IMR-90 (cell line): ENCODE measurements at regions not wholly inside any gene's neighbourhood (a gene's known extent, or its start where the extent isn't known, plus 50 kb on each side); places are given as distances from the start of the nearest gene placed in this dataset.

Experiments used
- ATAC-seq: fragments of 200-7000 bp; cut with Tn5 transposase; 2 replicates; pipeline ENCODE4 v1.9.1; 2020; ENCODE audit warnings: low read depth, mild to moderate bottlenecking, moderate library complexity
- BruUV-seq: library from RNA; stranded (reverse); fragments of 400-500 nt; replicated peaks from 2 replicates; lab custom pipeline; 2021; lab: Mats Ljungman, UMichigan
- CTCF ChIA-PET: fragments of 300-600 bp; formaldehyde crosslinking; extraction: SDS; loops from one replicate; lab custom pipeline; 2021; ENCODE audit warnings: antibody characterized with exemption; lab: Yijun Ruan, JAX
- POLR2A ChIA-PET: fragments of 300-600 bp; sonication (Branson Sonifier 250); formaldehyde crosslinking; loops from one replicate; lab custom pipeline; 2022; ENCODE audit warnings: antibody characterized with exemption; ENCODE audit not compliant: unreplicated experiment; lab: Charles Lee
- DNase-seq: peaks from one replicate; pipeline ENCODE4 v3.0.0; 2013
- H2AFZ ChIP-seq: replicated peaks from 2 replicates; pipeline ENCODE3; 2013; ENCODE audit warnings: low read length, mild to moderate bottlenecking; ENCODE audit not compliant: poor library complexity
- H2AK5ac ChIP-seq: 2 replicates; pipeline ENCODE4 v1.6.1; 2013; ENCODE audit warnings: low read depth, low read length, inconsistent platforms
- H2AK9ac ChIP-seq: replicated peaks from 2 replicates; pipeline ENCODE3; 2013; ENCODE audit warnings: mild to moderate bottlenecking, low read depth, low read length, moderate library complexity; ENCODE audit not compliant: poor library complexity
- H2BK120ac ChIP-seq: 2 replicates; pipeline ENCODE4 v1.6.1; 2013; ENCODE audit warnings: low read depth, low read length, inconsistent platforms
- H2BK15ac ChIP-seq: 3 replicates; pipeline ENCODE4 v1.6.1; 2013; ENCODE audit warnings: low read depth, low read length, inconsistent platforms
- H2BK20ac ChIP-seq: 2 replicates; pipeline ENCODE4 v1.6.1; 2013; ENCODE audit warnings: low read depth, mild to moderate bottlenecking, inconsistent platforms, low read length, moderate library complexity
- H2BK5ac ChIP-seq: 2 replicates; pipeline ENCODE4 v1.6.1; 2013; ENCODE audit warnings: mild to moderate bottlenecking, low read depth, low read length, inconsistent platforms; ENCODE audit not compliant: poor library complexity, severe bottlenecking
- H3K14ac ChIP-seq: replicated peaks from 2 replicates; pipeline ENCODE4 v1.6.1; 2013; ENCODE audit warnings: low read depth, low read length, inconsistent platforms
- H3K18ac ChIP-seq: 2 replicates; pipeline ENCODE4 v1.6.1; 2013; ENCODE audit warnings: low read depth, low read length, control low read depth
- H3K23ac ChIP-seq: 2 replicates; pipeline ENCODE4 v1.6.1; 2013; ENCODE audit warnings: low read depth, low read length, inconsistent platforms
- H3K27ac ChIP-seq: 2 replicates; pipeline ENCODE4 v1.5.1; 2013; ENCODE audit warnings: mild to moderate bottlenecking, control low read depth, low read length; ENCODE audit not compliant: insufficient read depth
- H3K27me3 ChIP-seq: 2 replicates; pipeline ENCODE4 v1.6.1; 2013; ENCODE audit warnings: low read length; ENCODE audit not compliant: control insufficient read depth, insufficient read depth
- H3K36me3 ChIP-seq: 2 replicates; pipeline ENCODE4 v1.6.1; 2013; ENCODE audit warnings: low read length, mixed read lengths; ENCODE audit not compliant: control insufficient read depth, insufficient read depth
- H3K4ac ChIP-seq: 2 replicates; pipeline ENCODE4 v1.6.1; 2013; ENCODE audit warnings: low read depth, low read length, inconsistent platforms
- H3K4me1 ChIP-seq: 2 replicates; pipeline ENCODE4 v1.6.1; 2013; ENCODE audit warnings: low read length, mixed read lengths; ENCODE audit not compliant: control insufficient read depth, insufficient read depth
- H3K4me2 ChIP-seq: 2 replicates; pipeline ENCODE4 v1.6.1; 2013; ENCODE audit warnings: low read depth, mild to moderate bottlenecking, control low read depth, low read length, moderate library complexity
- H3K4me3 ChIP-seq: 2 replicates; pipeline ENCODE4 v1.5.1; 2013; ENCODE audit warnings: low read depth, mild to moderate bottlenecking, control low read depth, low read length, moderate library complexity; ENCODE audit not compliant: insufficient read depth
- H3K56ac ChIP-seq: 2 replicates; pipeline ENCODE4 v1.6.1; 2013; ENCODE audit warnings: low read length, inconsistent platforms; ENCODE audit not compliant: insufficient read depth; ENCODE audit errors: extremely low read depth
- H3K79me1 ChIP-seq, 2 experiments: 2 replicates each; pipeline ENCODE4 v1.6.1; 2013; ENCODE audit warnings: low read length in 2 of 2, inconsistent platforms in 1 of 2, low read depth in 1 of 2
- H3K9ac ChIP-seq: 2 replicates; pipeline ENCODE4 v1.6.1; 2013; ENCODE audit warnings: low read depth, low read length, control low read depth
- H3K9me1 ChIP-seq: 2 replicates; pipeline ENCODE4 v1.6.1; 2013; ENCODE audit warnings: low read length, inconsistent platforms; ENCODE audit not compliant: insufficient read depth
- H3K9me3 ChIP-seq: 2 replicates; pipeline ENCODE4 v1.6.1; 2013; ENCODE audit warnings: low read length; ENCODE audit not compliant: control insufficient read depth, insufficient read depth
- H4K20me1 ChIP-seq: 2 replicates; pipeline ENCODE4 v1.6.1; 2013; ENCODE audit warnings: low read length, inconsistent platforms; ENCODE audit not compliant: insufficient read depth
- H4K5ac ChIP-seq: 2 replicates; pipeline ENCODE4 v1.6.1; 2013; ENCODE audit warnings: mild to moderate bottlenecking, low read depth, low read length, control low read depth
- H4K8ac ChIP-seq, 2 experiments: 2 replicates each; pipeline ENCODE4 v1.6.1; 2013; ENCODE audit warnings: low read depth in 2 of 2, low read length in 2 of 2, control low read depth in 1 of 2, inconsistent platforms in 1 of 2
- H4K91ac ChIP-seq: 2 replicates; pipeline ENCODE4 v1.6.1; 2013; ENCODE audit warnings: low read depth, low read length, inconsistent platforms; ENCODE audit not compliant: insufficient read depth
- CHD1 ChIP-seq: IDR thresholded peaks from 2 replicates; pipeline ENCODE4 v1.6.1; 2012; ENCODE audit warnings: low read depth, low read length, improper control_type of control experiment
- MAFK ChIP-seq: IDR thresholded peaks from 2 replicates; pipeline ENCODE4 v1.6.1; 2012; ENCODE audit warnings: low read depth, low read length, improper control_type of control experiment
- MAZ ChIP-seq: IDR thresholded peaks from 2 replicates; pipeline ENCODE4 v1.6.1; 2012; ENCODE audit warnings: low read depth, mild to moderate bottlenecking, low read length, improper control_type of control experiment, moderate library complexity, borderline replicate concordance
- MXI1 ChIP-seq: IDR thresholded peaks from 2 replicates; pipeline ENCODE4 v1.6.1; 2012; ENCODE audit warnings: low read depth, mild to moderate bottlenecking, low read length, moderate library complexity, borderline replicate concordance
- WGBS, 2 experiments: methylation state at CpG; one replicate each; pipeline versions ENCODE4 v1.1.5 to v1.1.7; 2013; ENCODE audit warnings: missing lambda C conversion rate in 2 of 2; ENCODE audit not compliant: insufficient read length in 1 of 2; ENCODE audit errors: extremely low coverage in 2 of 2; 5-methylcytosine and 5-hydroxymethylcytosine counted together
- dilution Hi-C: fragments of 300-500 bp; cut with HindIII; formaldehyde crosslinking; loops from one replicate; pipeline ENCODE4 v1.14.3; 2018; ENCODE audit warnings: low sequenced_read_pairs; ENCODE audit not compliant: unreplicated experiment
- in situ Hi-C: fragments of 300-500 bp; cut with MboI; formaldehyde crosslinking; loops from 3 replicates; pipeline ENCODE4 v1.14.3; 2019; ENCODE audit warnings: low sequenced_read_pairs, inconsistent platforms, mixed read lengths
- intact Hi-C: fragments of 100-400 bp; cut with micrococcal nuclease; formaldehyde crosslinking; loops from 2 replicates; pipeline ENCODE4 v1.10.0; 2022
- TF ChIP-seq, protein P1 (sequence below): fragments of 150-350 bp; IDR thresholded peaks from 2 replicates; pipeline ENCODE4 v1.6.1; 2016; ENCODE audit warnings: low read depth, mild to moderate bottlenecking, low read length, moderate library complexity, borderline replicate concordance
- TF ChIP-seq, protein P2 (sequence below): fragments of 150-350 bp; IDR thresholded peaks from 2 replicates; pipeline ENCODE4 v1.6.1; 2017; ENCODE audit warnings: mild to moderate bottlenecking, antibody characterized with exemption, low read length, low read depth

DNA sequence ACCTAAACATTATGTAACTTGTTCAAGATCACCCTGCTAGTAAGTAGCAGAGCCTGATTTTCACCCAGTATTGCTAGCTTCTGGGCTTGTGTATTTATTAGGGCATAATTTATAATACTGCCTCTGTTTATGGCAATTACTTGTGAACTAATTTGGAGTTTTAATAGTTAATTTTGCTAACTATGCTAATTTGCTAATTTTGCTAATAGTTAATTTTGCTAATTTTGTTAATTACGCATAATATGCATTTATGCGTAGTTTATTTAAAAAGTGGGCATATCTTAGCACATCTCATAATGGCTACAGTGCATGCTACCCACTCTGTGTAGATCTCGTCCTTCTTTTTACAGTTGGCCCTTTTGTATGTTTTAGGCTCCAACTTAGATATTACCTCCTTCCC lies 898.1 kb upstream of the EPHA5 start:
- no peak overlapping the region for H2AFZ ChIP-seq
- H3K36me3 ChIP-seq, result no peaks in the 10 kb centered on the region
- no peak overlapping the region for H3K27ac ChIP-seq
- no peak for DNase-seq
- no peak overlapping the region for H3K56ac ChIP-seq
- no peak overlapping the region for H3K18ac ChIP-seq
- H3K4me3 ChIP-seq, result no peak overlapping the region
- no peak overlapping the region for H3K4me2 ChIP-seq
- no CpG with 5 or more reads among the region's 3 CpGs for WGBS, 2 experiments
- no peak overlapping the region for H4K91ac ChIP-seq
- no peaks in the 10 kb centered on the region for H3K9me3 ChIP-seq
- no peak overlapping the region for H2BK5ac ChIP-seq
- no peak overlapping the region for H2BK120ac ChIP-seq
- no peak overlapping the region for H2AK5ac ChIP-seq
- H3K4me1 ChIP-seq, result no peaks in the 10 kb centered on the region; the same call in 1 of the 2 replicates
- H3K14ac ChIP-seq, result no peak overlapping the region
- no TSS peak for BruUV-seq
- H4K20me1 ChIP-seq, result no peaks in the 10 kb centered on the region
- no peak overlapping the region for H3K4ac ChIP-seq
- H3K79me1 ChIP-seq, result no peaks in the 10 kb centered on the region
- no peak overlapping the region for H4K8ac ChIP-seq
- dilution Hi-C loops (no loop called here), intact Hi-C loops (no loop called here), in situ Hi-C loops (no loop called here)
- ChIA-PET POLR2A (no interaction called here), CTCF (no interaction called here)
- no peak overlapping the region for H4K5ac ChIP-seq
- no peaks in the 10 kb centered on the region for H3K9me1 ChIP-seq
- H3K23ac ChIP-seq, result no peak overlapping the region
- H2AK9ac ChIP-seq, result no peak overlapping the region
- no peak overlapping the region for H3K9ac ChIP-seq
- H2BK20ac ChIP-seq, result no peak overlapping the region
- no peaks in the 10 kb centered on the region for H3K27me3 ChIP-seq
- TF ChIP-seq, protein P1, sequence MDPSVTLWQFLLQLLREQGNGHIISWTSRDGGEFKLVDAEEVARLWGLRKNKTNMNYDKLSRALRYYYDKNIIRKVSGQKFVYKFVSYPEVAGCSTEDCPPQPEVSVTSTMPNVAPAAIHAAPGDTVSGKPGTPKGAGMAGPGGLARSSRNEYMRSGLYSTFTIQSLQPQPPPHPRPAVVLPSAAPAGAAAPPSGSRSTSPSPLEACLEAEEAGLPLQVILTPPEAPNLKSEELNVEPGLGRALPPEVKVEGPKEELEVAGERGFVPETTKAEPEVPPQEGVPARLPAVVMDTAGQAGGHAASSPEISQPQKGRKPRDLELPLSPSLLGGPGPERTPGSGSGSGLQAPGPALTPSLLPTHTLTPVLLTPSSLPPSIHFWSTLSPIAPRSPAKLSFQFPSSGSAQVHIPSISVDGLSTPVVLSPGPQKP, result no peak
- no peak for TF ChIP-seq CHD1
- no peak for TF ChIP-seq MAZ
- no peak for TF ChIP-seq MXI1
- peak; percentile 42; the same call in 1 of the 2 replicates for TF ChIP-seq MAFK
- TF ChIP-seq, protein P2, sequence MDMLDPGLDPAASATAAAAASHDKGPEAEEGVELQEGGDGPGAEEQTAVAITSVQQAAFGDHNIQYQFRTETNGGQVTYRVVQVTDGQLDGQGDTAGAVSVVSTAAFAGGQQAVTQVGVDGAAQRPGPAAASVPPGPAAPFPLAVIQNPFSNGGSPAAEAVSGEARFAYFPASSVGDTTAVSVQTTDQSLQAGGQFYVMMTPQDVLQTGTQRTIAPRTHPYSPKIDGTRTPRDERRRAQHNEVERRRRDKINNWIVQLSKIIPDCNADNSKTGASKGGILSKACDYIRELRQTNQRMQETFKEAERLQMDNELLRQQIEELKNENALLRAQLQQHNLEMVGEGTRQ, result no peak
- no peak for ATAC-seq
- no peak overlapping the region for H2BK15ac ChIP-seq
